SK-N-MC (cell line): ENCODE measurements at regions not wholly inside any gene's neighbourhood (a gene's known extent, or its start where the extent isn't known, plus 50 kb on each side); places are given as distances from the start of the nearest gene placed in this dataset.

Experiments
- DNase-seq: peaks from one replicate; pipeline ENCODE4 v3.0.0-alpha.2; 2011; ENCODE audit warnings: low read depth, low spot score
- H3K27ac ChIP-seq: fragments of 200-600 bp; sonication (generic); 2 replicates; pipeline ENCODE4 v1.5.1; 2016; ENCODE audit warnings: mixed run types
- H3K36me3 ChIP-seq: fragments of 200-600 bp; sonication (generic); 2 replicates; pipeline ENCODE4 v1.6.1; 2017; ENCODE audit warnings: antibody characterized with exemption, low read length, mixed read lengths; ENCODE audit not compliant: insufficient read depth
- H3K4me3 ChIP-seq: fragments of 200-600 bp; sonication (generic); 2 replicates; pipeline ENCODE4 v1.5.1; 2016
- H3K9ac ChIP-seq: fragments of 200-600 bp; sonication (generic); 2 replicates; pipeline ENCODE4 v1.8.0; 2017; ENCODE audit warnings: mixed run types, mixed read lengths; ENCODE audit not compliant: insufficient read length
- H3K9me3 ChIP-seq: fragments of 200-600 bp; sonication (generic); 2 replicates; pipeline ENCODE4 v1.6.1; 2017; ENCODE audit warnings: low read depth, mild to moderate bottlenecking, antibody characterized with exemption, low read length, moderate library complexity, mixed read lengths
- EZH2 ChIP-seq: fragments of 200-600 bp; sonication (generic); IDR thresholded peaks from one replicate; pipeline ENCODE4 v1.6.1; 2017; ENCODE audit warnings: antibody characterized with exemption
- FOXP2 ChIP-seq: optimal IDR thresholded peaks from 2 replicates; pipeline ENCODE3; 2011; ENCODE audit warnings: mild to moderate bottlenecking, moderate library complexity; ENCODE audit not compliant: insufficient read depth; ENCODE audit errors: extremely low read length, control extremely low read depth
- POLR2AphosphoS5 ChIP-seq: IDR thresholded peaks from 2 replicates; pipeline ENCODE4 v1.6.1; 2012; ENCODE audit warnings: mild to moderate bottlenecking, low read depth, low read length, borderline replicate concordance

GRCh38 chr10:121289800-121290199, 308.4 kb downstream of the FGFR2 start:
- Histone ChIP-seq H3K9ac (no peak overlapping the region), H3K4me3 (no peak overlapping the region), H3K9me3 (no peaks in the 10 kb centered on the region), H3K27ac (no peak overlapping the region), H3K36me3 (no peaks in the 10 kb centered on the region)
- TF ChIP-seq EZH2 (no peak), FOXP2 (no peak), POLR2AphosphoS5 (no peak)
- DNase-seq = no peak

- Histone ChIP-seq H3K27ac (no peak overlapping the region), H3K9me3 (no peaks in the 10 kb centered on the region), H3K36me3 (no peaks in the 10 kb centered on the region), H3K9ac (no peak overlapping the region), H3K4me3 (no peak overlapping the region)
- TF ChIP-seq EZH2 (no peak), POLR2AphosphoS5 (no peak), FOXP2 (no peak)
- no peak for DNase-seq
Measured at GRCh38 chr10:121290674-121291073, 307.6 kb downstream of the FGFR2 start.

GRCh38 chr10:121291376-121291775, 306.9 kb downstream of the FGFR2 start:
- Histone ChIP-seq H3K36me3 (no peaks in the 10 kb centered on the region), H3K9me3 (no peaks in the 10 kb centered on the region), H3K4me3 (no peak overlapping the region), H3K27ac (no peak overlapping the region), H3K9ac (no peak overlapping the region)
- DNase-seq = no peak
- TF ChIP-seq POLR2AphosphoS5 (no peak), EZH2 (no peak), FOXP2 (no peak)

GRCh38 chr10:121291823-121292222, 306.4 kb downstream of the FGFR2 start:
- Histone ChIP-seq H3K4me3 (no peak overlapping the region), H3K9ac (no peak overlapping the region), H3K27ac (no peak overlapping the region), H3K36me3 (no peaks in the 10 kb centered on the region), H3K9me3 (no peaks in the 10 kb centered on the region)
- no peak for DNase-seq
- TF ChIP-seq FOXP2 (no peak), POLR2AphosphoS5 (no peak), EZH2 (no peak)

- no peak overlapping the region for H3K9ac ChIP-seq
- TF ChIP-seq EZH2 (no peak), FOXP2 (no peak), POLR2AphosphoS5 (no peak)
- H3K36me3 ChIP-seq = no peaks in the 10 kb centered on the region
- H3K4me3 ChIP-seq = no peak overlapping the region
- no peak overlapping the region for H3K27ac ChIP-seq
- H3K9me3 ChIP-seq = no peaks in the 10 kb centered on the region
- no peak for DNase-seq
Measured at GRCh38 chr10:121292321-121292720, 305.9 kb downstream of the FGFR2 start.

- no peak for DNase-seq
- Histone ChIP-seq H3K4me3 (no peak overlapping the region), H3K9me3 (no peaks in the 10 kb centered on the region), H3K27ac (no peak overlapping the region), H3K36me3 (no peaks in the 10 kb centered on the region), H3K9ac (no peak overlapping the region)
- TF ChIP-seq POLR2AphosphoS5 = no peak
- no peak for TF ChIP-seq EZH2
- TF ChIP-seq FOXP2 = no peak
Measured at GRCh38 chr10:121293110-121293509, 305.1 kb downstream of the FGFR2 start.

GRCh38 chr10:121294630-121295029, 303.6 kb downstream of the FGFR2 start:
- no peak overlapping the region for H3K27ac ChIP-seq
- DNase-seq = no peak
- H3K4me3 ChIP-seq = no peak overlapping the region
- H3K36me3 ChIP-seq = no peaks in the 10 kb centered on the region
- no peaks in the 10 kb centered on the region for H3K9me3 ChIP-seq
- no peak overlapping the region for H3K9ac ChIP-seq
- TF ChIP-seq EZH2 = no peak
- no peak for TF ChIP-seq FOXP2
- no peak for TF ChIP-seq POLR2AphosphoS5

- H3K9me3 ChIP-seq = no peaks in the 10 kb centered on the region
- TF ChIP-seq FOXP2 (no peak), EZH2 (no peak), POLR2AphosphoS5 (no peak)
- no peak overlapping the region for H3K27ac ChIP-seq
- no peaks in the 10 kb centered on the region for H3K36me3 ChIP-seq
- no peak for DNase-seq
- no peak overlapping the region for H3K9ac ChIP-seq
- H3K4me3 ChIP-seq = no peak overlapping the region
Measured at GRCh38 chr10:121296378-121296777, 301.9 kb downstream of the FGFR2 start.

- TF ChIP-seq POLR2AphosphoS5 (no peak), EZH2 (no peak), FOXP2 (no peak)
- no peak overlapping the region for H3K4me3 ChIP-seq
Measured at GRCh38 chr10:121296881-121297585, 301.2 kb downstream of the FGFR2 start.

More at GRCh38 chr10:121296881-121297585, 301.2 kb downstream of the FGFR2 start:
- Histone ChIP-seq H3K36me3 (no peaks in the 10 kb centered on the region), H3K9me3 (no peaks in the 10 kb centered on the region), H3K9ac (no peak overlapping the region), H3K27ac (no peak overlapping the region)
- DNase-seq = no peak
